ENCODE measurements at regions not wholly inside any gene's neighbourhood (a gene's known extent, or its start where the extent isn't known, plus 50 kb on each side); places are given as distances from the start of the nearest gene placed in this dataset.

DNA sequence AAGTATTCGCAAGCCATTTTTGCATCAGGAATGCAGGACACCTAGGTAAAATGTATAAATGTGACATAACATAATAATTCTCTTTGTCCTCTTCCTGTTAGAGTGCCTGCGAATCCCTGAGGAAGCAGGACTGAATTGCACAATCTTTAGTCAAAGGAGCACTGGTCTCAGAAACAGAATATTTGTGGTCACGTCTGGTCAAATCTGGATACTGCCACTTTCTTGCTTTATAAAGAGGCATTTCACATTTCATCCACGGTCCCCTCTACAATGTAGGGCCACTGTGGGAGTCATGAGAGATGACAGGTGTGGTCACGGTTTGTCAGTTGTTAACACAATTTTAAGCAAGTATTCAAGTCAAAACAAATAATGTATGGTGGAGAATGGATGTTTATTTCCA, 564.0 kb downstream of the IRX1 start:
- TF ChIP-seq, protein P1, sequence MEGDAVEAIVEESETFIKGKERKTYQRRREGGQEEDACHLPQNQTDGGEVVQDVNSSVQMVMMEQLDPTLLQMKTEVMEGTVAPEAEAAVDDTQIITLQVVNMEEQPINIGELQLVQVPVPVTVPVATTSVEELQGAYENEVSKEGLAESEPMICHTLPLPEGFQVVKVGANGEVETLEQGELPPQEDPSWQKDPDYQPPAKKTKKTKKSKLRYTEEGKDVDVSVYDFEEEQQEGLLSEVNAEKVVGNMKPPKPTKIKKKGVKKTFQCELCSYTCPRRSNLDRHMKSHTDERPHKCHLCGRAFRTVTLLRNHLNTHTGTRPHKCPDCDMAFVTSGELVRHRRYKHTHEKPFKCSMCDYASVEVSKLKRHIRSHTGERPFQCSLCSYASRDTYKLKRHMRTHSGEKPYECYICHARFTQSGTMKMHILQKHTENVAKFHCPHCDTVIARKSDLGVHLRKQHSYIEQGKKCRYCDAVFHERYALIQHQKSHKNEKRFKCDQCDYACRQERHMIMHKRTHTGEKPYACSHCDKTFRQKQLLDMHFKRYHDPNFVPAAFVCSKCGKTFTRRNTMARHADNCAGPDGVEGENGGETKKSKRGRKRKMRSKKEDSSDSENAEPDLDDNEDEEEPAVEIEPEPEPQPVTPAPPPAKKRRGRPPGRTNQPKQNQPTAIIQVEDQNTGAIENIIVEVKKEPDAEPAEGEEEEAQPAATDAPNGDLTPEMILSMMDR (conservative IDR thresholded peaks at IDR 0.05; ENCODE audit: low read length): no peak
- H3K4me3 ChIP-seq (ENCODE audit: low read length): no peak overlapping the region

DNA sequence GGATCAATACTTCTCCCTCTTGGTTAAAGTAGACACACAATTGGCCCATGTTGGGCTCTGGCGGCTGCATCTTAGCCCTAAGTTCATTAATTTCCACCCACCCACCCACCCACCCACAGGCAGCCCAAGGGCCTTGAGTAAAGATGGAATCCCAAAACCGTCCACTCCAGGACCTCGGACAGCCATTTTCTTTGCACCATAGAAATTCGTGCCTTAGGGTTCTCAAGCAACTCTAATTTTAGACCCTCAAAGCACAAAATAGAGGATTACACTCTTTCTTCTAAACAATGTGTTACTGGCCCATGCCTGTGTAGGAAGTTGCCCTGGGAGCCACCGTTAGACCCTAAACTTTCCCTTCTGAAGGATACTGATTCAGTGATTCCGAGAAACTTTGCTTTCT, 568.5 kb downstream of the IRX1 start:
- no peak overlapping the region for H3K4me3 ChIP-seq (ENCODE audit: low read length)

More for the DNA sequence above, 564.0 kb downstream of the IRX1 start:
- DNase-seq (ENCODE audit: low read depth): no peak

DNA sequence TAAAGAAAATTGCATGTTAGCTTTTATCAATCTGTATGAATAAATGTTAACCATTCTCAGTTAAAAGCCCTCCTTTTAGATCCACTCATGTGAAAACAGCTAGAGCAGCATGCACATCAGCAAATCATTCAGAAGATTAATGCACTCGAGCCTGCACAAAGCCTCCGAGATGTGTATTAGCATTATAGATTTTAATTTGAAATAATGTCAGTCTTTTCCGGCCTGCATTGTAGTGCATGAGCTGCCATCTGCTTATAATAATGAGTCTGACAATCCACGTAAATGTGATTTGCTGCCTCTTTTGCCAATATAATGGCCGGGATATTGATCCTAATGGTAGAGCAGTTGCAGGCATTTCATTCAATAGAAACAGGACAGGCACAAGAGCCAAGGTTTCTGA, 585.1 kb downstream of the IRX1 start:
- H3K4me3 ChIP-seq (ENCODE audit: low read length): no peak overlapping the region
- no peak for DNase-seq (ENCODE audit: low read depth)
- TF ChIP-seq, protein P1 (conservative IDR thresholded peaks at IDR 0.05; ENCODE audit: low read length): no peak

More for the DNA sequence above, 568.5 kb downstream of the IRX1 start:
- TF ChIP-seq, protein P1 (conservative IDR thresholded peaks at IDR 0.05; ENCODE audit: low read length): no peak
- DNase-seq (ENCODE audit: low read depth): no peak

DNA sequence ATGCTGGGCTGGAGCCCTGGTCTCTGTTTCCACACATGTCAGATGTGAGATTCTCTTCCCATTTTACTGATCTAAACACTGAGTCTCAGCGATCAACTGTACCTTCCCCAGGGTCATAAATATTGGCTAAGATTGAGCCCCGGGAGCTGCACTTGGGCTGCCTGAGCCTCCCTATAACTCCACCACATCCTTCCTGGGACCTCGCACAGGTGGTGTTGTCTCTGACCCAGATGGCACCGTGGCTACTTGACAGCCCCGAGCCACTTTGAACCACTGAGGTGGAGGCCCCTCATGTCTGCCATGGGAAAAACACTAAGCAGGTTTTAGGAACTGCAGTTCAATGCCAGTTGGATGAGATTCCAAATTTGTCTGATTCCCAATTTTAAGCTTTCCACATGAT, 586.5 kb downstream of the IRX1 start:
- H3K4me3 ChIP-seq (ENCODE audit: low read length): no peak overlapping the region
- TF ChIP-seq, protein P1 (conservative IDR thresholded peaks at IDR 0.05; ENCODE audit: low read length): no peak
- no peak for DNase-seq (ENCODE audit: low read depth)

DNA sequence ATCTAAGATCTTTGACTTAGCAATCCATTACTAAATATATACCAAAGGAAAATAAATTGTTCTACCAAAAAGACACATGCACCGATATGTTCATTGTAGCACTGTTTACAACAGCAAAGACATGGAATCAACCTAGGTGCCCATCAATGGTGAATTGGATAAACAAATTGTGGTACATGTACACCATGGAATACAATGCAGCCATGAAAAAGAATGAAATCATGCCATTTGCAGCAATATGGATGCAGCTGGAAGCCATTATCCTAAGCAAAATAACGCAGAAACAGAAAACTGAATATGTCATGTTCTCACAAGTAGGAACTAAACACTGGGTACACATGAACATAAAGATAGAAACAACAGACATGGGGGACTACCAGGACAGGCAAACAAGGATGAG, 589.5 kb downstream of the IRX1 start:
- TF ChIP-seq, protein P1 (conservative IDR thresholded peaks at IDR 0.05; ENCODE audit: low read length): no peak
- H3K4me3 ChIP-seq (ENCODE audit: low read length): no peak overlapping the region

DNA sequence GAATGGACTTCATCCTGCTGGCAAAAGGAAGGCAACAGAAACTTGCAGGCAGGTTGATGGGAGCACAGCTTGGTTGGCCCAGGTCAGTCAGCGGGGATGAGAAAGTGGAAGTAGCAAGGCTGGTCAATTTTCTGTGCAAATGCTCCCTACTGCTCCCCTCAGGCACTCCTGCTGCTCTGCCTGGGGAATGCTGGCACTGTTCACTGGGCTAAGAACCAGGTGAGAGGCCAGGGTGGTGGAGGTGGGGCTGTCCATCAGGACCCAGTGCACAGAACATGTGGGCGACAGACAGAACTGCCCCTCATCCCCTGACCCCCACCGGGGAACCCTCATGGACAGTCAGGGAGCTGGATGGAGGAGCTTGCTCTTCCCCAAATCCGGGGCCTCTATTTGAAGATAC, 593.1 kb downstream of the IRX1 start:
- TF ChIP-seq, protein P1 (conservative IDR thresholded peaks at IDR 0.05; ENCODE audit: low read length): no peak
- DNase-seq (ENCODE audit: low read depth): no peak
- no peak overlapping the region for H3K4me3 ChIP-seq (ENCODE audit: low read length)

More for the DNA sequence above, 589.5 kb downstream of the IRX1 start:
- no peak for DNase-seq (ENCODE audit: low read depth)

DNA sequence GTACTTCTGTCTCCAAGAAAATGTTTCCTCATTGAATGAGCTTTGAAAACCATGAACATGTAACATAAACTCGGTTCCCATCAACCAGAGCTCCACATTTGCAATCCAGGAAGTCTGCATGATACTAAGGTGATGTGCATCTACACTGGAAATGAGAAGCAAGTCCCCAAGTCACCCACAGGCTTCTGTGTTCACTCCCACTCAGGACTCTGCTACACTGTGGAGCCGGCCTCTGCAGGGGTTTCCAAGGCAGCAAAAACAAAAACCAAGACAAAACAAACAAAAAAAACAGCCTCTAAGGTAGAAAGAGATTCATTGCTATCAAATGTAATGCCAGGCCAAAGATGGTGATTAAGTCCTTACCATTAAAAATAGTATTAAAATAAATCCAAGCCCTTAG, 593.7 kb downstream of the IRX1 start:
- H3K4me3 ChIP-seq (ENCODE audit: low read length): no peak overlapping the region
- TF ChIP-seq, protein P1 (conservative IDR thresholded peaks at IDR 0.05; ENCODE audit: low read length): no peak
- no peak for DNase-seq (ENCODE audit: low read depth)

Data from AG10803 (cell line).